ENCODE measurements at regions not wholly inside any gene's neighbourhood (a gene's known extent, or its start where the extent isn't known, plus 50 kb on each side); places are given as distances from the start of the nearest gene placed in this dataset.

DNA sequence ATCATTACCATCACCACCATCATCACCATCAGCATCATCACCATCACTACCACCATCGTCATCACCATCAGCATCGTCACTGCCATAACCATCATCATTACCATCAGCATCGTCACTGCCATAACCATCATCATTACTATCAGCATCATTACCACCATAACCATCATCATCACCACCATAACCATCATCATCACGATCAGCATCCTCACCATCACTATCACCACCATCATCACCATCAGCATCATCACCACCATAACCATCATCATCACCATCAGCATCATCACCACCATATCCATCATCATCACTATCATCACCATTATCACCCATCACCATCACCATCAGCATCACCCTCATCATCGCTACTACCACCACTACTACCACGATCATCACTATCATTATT is 493.9 kb upstream of the TBX3 start:
- Histone ChIP-seq H3K27me3 (no peaks in the 10 kb centered on the region), H3K4me3 (no peak overlapping the region), H3K9me3 (no peaks in the 10 kb centered on the region), H3K4me1 (no peaks in the 10 kb centered on the region), H3K36me3 (replicated peaks in 1 of 2; ENCODE audit: insufficient read depth in 1 of 2, low read depth in 2 of 2) (no peaks in the 10 kb centered on the region), H3K27ac (no peak overlapping the region)
- 82% methylated on average over 6 of the region's 6 CpGs for WGBS, 2 donors
- ATAC-seq, result no peak
- DNase-seq, result no peak
- TF ChIP-seq, protein P1, sequence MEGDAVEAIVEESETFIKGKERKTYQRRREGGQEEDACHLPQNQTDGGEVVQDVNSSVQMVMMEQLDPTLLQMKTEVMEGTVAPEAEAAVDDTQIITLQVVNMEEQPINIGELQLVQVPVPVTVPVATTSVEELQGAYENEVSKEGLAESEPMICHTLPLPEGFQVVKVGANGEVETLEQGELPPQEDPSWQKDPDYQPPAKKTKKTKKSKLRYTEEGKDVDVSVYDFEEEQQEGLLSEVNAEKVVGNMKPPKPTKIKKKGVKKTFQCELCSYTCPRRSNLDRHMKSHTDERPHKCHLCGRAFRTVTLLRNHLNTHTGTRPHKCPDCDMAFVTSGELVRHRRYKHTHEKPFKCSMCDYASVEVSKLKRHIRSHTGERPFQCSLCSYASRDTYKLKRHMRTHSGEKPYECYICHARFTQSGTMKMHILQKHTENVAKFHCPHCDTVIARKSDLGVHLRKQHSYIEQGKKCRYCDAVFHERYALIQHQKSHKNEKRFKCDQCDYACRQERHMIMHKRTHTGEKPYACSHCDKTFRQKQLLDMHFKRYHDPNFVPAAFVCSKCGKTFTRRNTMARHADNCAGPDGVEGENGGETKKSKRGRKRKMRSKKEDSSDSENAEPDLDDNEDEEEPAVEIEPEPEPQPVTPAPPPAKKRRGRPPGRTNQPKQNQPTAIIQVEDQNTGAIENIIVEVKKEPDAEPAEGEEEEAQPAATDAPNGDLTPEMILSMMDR (IDR thresholded peaks at IDR 0.05), result no peak
- TF ChIP-seq POLR2A (IDR thresholded peaks at IDR 0.05), result no peak
- intact Hi-C loops (cut with DNase I), result no loop called here

DNA sequence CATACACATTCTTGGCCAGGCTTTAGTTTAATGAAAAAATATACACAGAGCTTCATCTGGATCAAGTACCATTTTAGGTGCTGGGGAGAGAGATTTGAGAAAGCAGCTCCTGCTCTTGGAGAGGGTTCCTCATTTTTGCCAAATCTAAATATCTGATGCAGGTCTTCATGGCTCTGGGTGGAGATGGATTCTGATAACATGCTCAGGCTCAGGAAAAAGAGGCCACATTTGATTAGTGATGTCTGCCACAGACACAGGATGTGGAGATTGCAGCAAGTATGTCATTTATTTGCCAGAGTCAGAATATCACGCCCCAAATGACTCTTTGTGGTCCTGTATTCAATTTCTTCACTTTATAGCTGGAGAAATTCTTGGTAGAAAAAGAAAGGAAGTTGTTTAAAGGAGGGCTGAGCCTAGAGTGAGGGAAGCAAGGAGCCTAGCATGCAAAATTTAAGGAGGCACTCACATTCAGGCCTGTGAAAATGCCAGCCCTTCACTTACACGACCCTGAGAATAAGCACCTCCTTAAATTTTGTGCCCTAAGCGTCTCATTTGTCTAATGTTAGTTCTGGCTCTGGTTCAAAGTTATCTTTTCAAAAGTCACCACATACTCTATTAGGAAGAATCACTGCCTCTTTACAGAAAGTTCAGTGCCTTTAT is 492.9 kb upstream of the TBX3 start:
- TF ChIP-seq, protein P1 (IDR thresholded peaks at IDR 0.05), result no peak
- TF ChIP-seq POLR2A (IDR thresholded peaks at IDR 0.05), result no peak
- Histone ChIP-seq H3K4me1 (no peaks in the 10 kb centered on the region), H3K4me3 (no peak overlapping the region), H3K27me3 (no peaks in the 10 kb centered on the region), H3K9me3 (no peaks in the 10 kb centered on the region), H3K36me3 (replicated peaks in 1 of 2; ENCODE audit: insufficient read depth in 1 of 2, low read depth in 2 of 2) (no peaks in the 10 kb centered on the region), H3K27ac (no peak overlapping the region)
- no peak for DNase-seq
- no peak for ATAC-seq
- 55 to 69% methylated on average over 3 of the region's 3 CpGs for WGBS, 2 donors
- intact Hi-C loops (cut with DNase I), result no loop called here

DNA sequence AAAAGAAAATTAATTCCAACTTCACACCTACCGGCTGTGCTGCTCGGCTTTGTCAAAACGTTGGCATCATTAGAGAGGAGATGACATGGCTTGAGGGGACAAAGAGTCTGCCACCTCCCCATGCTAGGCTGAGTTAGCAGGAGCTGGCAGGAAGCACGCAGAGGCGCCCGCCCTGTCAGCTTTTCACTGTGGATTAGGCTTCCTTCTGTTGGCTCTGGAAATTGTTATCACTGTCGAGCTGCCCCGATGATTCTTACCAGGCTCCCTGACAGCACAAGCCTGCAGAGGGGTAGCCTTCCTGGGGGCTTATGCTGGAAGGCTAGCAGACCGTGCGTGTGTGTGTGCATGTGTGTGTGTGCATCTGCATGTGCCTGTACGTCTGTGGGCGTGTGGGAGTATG is 490.9 kb upstream of the TBX3 start:
- no peaks in the 10 kb centered on the region for H3K36me3 ChIP-seq (replicated peaks in 1 of 2; ENCODE audit: insufficient read depth in 1 of 2, low read depth in 2 of 2)
- H3K4me3 ChIP-seq, result no peak overlapping the region
- H3K9me3 ChIP-seq, result no peaks in the 10 kb centered on the region
- no peak overlapping the region for H3K27ac ChIP-seq
- ATAC-seq, result no peak
- WGBS, 2 donors, result 49 to 62% methylated on average over 12 of the region's 12 CpGs
- no peak for TF ChIP-seq POLR2A (IDR thresholded peaks at IDR 0.05)
- TF ChIP-seq, protein P1 (IDR thresholded peaks at IDR 0.05), result no peak
- H3K4me1 ChIP-seq, result no peaks in the 10 kb centered on the region
- no peak for DNase-seq
- intact Hi-C loops (cut with DNase I), result no loop called here
- no peaks in the 10 kb centered on the region for H3K27me3 ChIP-seq

DNA sequence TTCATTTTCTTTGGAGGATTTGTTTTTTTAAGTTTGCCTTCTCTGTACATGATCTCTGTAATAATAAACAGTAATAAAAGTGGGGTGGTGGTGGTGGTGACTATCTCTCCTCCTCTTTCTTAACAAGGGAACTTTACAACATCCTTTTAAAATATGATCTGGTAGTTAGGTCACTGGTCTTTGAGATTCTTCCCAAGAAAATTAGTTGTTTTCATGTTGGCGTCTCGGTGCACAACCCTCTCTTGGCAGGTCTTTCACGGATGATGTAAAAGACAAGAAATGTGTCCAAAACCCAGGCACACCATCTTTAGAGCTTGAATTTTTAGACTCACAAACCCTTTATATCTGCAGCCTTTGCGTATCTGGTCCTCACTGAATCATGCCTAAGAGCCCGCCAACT is 488.5 kb upstream of the TBX3 start:
- no peaks in the 10 kb centered on the region for H3K9me3 ChIP-seq
- no peak for DNase-seq
- no peaks in the 10 kb centered on the region for H3K36me3 ChIP-seq (replicated peaks in 1 of 2; ENCODE audit: insufficient read depth in 1 of 2, low read depth in 2 of 2)
- H3K4me1 ChIP-seq, result no peaks in the 10 kb centered on the region
- intact Hi-C loops (cut with DNase I), result no loop called here
- no peak overlapping the region for H3K27ac ChIP-seq
- no peak overlapping the region for H3K4me3 ChIP-seq
- TF ChIP-seq, protein P1 (IDR thresholded peaks at IDR 0.05), result no peak
- TF ChIP-seq POLR2A (IDR thresholded peaks at IDR 0.05), result no peak
- no peak for ATAC-seq
- H3K27me3 ChIP-seq, result no peaks in the 10 kb centered on the region
- WGBS, 2 donors, result 74 to 80% methylated on average over 5 of the region's 5 CpGs

DNA sequence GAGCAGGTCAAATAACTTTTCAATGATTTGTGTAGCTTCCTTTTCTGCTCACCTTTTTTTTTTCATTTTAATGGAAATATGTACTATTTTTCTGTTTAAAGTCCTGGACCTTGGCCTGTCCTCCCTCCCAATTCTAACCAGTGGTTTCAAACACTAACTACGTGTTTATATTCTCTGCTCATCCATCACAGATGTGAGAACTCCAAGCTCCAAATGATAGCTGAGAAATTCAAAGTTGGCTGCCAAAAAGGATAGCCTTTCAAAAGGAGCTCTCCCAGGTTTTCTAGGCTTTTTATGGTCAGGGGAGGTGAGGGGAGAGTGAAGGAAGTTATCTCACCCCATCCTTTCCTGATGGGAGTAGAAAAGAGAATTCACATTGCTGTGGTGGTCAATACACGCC is 486.0 kb upstream of the TBX3 start:
- DNase-seq, result no peak
- intact Hi-C loops (cut with DNase I), result no loop called here
- no peak for ATAC-seq
- Histone ChIP-seq H3K27ac (no peak overlapping the region), H3K27me3 (no peaks in the 10 kb centered on the region), H3K4me3 (no peak overlapping the region), H3K36me3 (replicated peaks in 1 of 2; ENCODE audit: insufficient read depth in 1 of 2, low read depth in 2 of 2) (no peaks in the 10 kb centered on the region), H3K4me1 (no peaks in the 10 kb centered on the region), H3K9me3 (no peaks in the 10 kb centered on the region)
- 47 to 54% methylated on average over 2 of the region's 2 CpGs for WGBS, 2 donors
- TF ChIP-seq, protein P1 (IDR thresholded peaks at IDR 0.05), result no peak
- TF ChIP-seq POLR2A (IDR thresholded peaks at IDR 0.05), result no peak
